Breast epithelium (tissue), 3 donors: ENCODE measurements at regions not wholly inside any gene's neighbourhood (a gene's known extent, or its start where the extent isn't known, plus 50 kb on each side); places are given as distances from the start of the nearest gene placed in this dataset.

ENCODE experiments used
- POLR2A ChIP-seq: fragments of 450-650 bp; IDR thresholded peaks from one replicate; pipeline ENCODE4 v1.6.1; 2016; ENCODE audit warnings: antibody characterized with exemption, mild to moderate bottlenecking, moderate library complexity
- POLR2AphosphoS5 ChIP-seq, 3 donors: sonication (generic); formaldehyde crosslinking; IDR thresholded peaks; one replicate each; pipeline ENCODE4 v1.6.1; 2017; ENCODE audit warnings: antibody characterized with exemption in 3 of 3
- TF ChIP-seq, protein P1 (sequence below), 3 donors: fragments of 450-650 bp; IDR thresholded peaks; one replicate each; pipeline ENCODE4 v1.5.1; 2016 to 2017; ENCODE audit warnings: antibody characterized with exemption in 3 of 3, mild to moderate bottlenecking in 3 of 3, moderate library complexity in 3 of 3

DNA sequence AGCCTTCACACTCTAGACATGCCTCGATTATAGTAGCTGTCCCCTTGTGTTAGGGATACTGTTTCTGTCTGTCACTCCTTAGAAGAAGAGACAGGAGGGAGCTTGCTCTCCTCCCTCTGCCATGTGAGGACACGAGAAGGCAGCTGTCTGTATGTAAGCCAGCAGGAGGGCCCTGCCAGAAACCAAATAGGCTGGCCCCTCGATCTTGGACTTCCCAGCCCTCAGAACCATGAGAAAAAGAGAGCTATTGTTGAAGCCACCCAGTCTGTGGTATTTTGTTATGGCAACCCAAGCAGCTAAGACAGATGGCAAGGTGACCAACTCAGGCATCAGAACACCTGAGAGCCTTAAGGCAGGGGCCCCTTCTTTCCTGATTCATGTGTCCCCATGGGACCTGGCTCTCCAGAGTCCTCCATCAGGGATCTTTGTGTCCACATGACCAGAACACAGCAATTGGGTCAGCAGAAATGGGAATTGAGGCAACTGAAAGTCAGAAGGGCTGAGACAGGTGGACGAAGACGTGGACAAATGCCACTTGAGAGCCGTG, 65.6 kb upstream of the NPAS1 start:
- TF ChIP-seq POLR2A: no peak
- no peak for TF ChIP-seq POLR2AphosphoS5 (IDR thresholded peaks at IDR 0.05)
- TF ChIP-seq, protein P1, sequence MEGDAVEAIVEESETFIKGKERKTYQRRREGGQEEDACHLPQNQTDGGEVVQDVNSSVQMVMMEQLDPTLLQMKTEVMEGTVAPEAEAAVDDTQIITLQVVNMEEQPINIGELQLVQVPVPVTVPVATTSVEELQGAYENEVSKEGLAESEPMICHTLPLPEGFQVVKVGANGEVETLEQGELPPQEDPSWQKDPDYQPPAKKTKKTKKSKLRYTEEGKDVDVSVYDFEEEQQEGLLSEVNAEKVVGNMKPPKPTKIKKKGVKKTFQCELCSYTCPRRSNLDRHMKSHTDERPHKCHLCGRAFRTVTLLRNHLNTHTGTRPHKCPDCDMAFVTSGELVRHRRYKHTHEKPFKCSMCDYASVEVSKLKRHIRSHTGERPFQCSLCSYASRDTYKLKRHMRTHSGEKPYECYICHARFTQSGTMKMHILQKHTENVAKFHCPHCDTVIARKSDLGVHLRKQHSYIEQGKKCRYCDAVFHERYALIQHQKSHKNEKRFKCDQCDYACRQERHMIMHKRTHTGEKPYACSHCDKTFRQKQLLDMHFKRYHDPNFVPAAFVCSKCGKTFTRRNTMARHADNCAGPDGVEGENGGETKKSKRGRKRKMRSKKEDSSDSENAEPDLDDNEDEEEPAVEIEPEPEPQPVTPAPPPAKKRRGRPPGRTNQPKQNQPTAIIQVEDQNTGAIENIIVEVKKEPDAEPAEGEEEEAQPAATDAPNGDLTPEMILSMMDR (IDR thresholded peaks at IDR 0.05): no peak
